ENCODE measurements at regions not wholly inside any gene's neighbourhood (a gene's known extent, or its start where the extent isn't known, plus 50 kb on each side); places are given as distances from the start of the nearest gene placed in this dataset.

DNA sequence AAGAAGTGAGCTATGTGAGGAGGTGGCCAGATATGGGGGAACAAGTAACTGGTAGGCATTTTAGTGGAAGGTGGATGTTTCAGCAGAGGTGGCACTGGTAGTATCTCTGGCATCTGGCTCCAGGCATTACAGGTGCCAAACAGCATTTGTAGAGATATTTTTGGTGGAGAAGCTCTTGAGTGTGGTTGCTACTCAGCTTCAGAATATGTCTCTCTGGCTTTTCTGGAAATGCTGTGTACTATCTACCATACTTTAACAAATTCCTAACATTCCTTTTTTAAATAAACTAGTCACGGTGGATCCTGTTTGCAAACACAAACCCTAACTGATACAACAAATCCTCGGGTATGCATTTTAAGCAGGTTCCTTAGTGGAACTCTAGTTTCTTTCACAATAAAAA lies 128.0 kb downstream of the BARX2 start:
- no peaks in the 10 kb centered on the region for H3K36me3 ChIP-seq (ENCODE audit: control insufficient read depth, insufficient read depth, low read length)
- H3K27me3 ChIP-seq (replicated peaks; ENCODE audit: control insufficient read depth, insufficient read depth, low read length), result no peaks in the 10 kb centered on the region; the same call in 1 of the 2 replicates
- H3K4me3 ChIP-seq (replicated peaks; ENCODE audit: low read depth, low read length), result no peak overlapping the region
- TF ChIP-seq CTCF (IDR thresholded peaks at IDR 0.05; ENCODE audit: insufficient read depth, low read length, poor library complexity, severe bottlenecking), result no peak
- no peak for DNase-seq (ENCODE audit: extremely low read depth, insufficient read length)

- Histone ChIP-seq H3K36me3 (ENCODE audit: control insufficient read depth, insufficient read depth, low read length) (no peaks in the 10 kb centered on the region), H3K27me3 (replicated peaks; ENCODE audit: control insufficient read depth, insufficient read depth, low read length) (no peaks in the 10 kb centered on the region; the same call in 1 of the 2 replicates), H3K4me3 (replicated peaks; ENCODE audit: low read depth, low read length) (no peak overlapping the region)
- no peak for DNase-seq (ENCODE audit: extremely low read depth, insufficient read length)
- no peak for TF ChIP-seq CTCF (IDR thresholded peaks at IDR 0.05; ENCODE audit: insufficient read depth, low read length, poor library complexity, severe bottlenecking)
These were observed 129.6 kb downstream of the BARX2 start for GRCh38 chr11:129505266-129505665.

- TF ChIP-seq CTCF (IDR thresholded peaks at IDR 0.05; ENCODE audit: insufficient read depth, low read length, poor library complexity, severe bottlenecking), result no peak
- no peaks in the 10 kb centered on the region for H3K36me3 ChIP-seq (ENCODE audit: control insufficient read depth, insufficient read depth, low read length)
These were observed 132.5 kb downstream of the BARX2 start for GRCh38 chr11:129508163-129508562.

GRCh38 chr11:129528296-129528695 lies 152.6 kb downstream of the BARX2 start:
- no peaks in the 10 kb centered on the region for H3K27me3 ChIP-seq (replicated peaks; ENCODE audit: control insufficient read depth, insufficient read depth, low read length)
- H3K36me3 ChIP-seq (ENCODE audit: control insufficient read depth, insufficient read depth, low read length), result no peaks in the 10 kb centered on the region
- no peak overlapping the region for H3K4me3 ChIP-seq (replicated peaks; ENCODE audit: low read depth, low read length)
- DNase-seq (ENCODE audit: extremely low read depth, insufficient read length), result no peak
- no peak for TF ChIP-seq CTCF (IDR thresholded peaks at IDR 0.05; ENCODE audit: insufficient read depth, low read length, poor library complexity, severe bottlenecking)

More at GRCh38 chr11:129508163-129508562, 132.5 kb downstream of the BARX2 start:
- Histone ChIP-seq H3K4me3 (replicated peaks; ENCODE audit: low read depth, low read length) (no peak overlapping the region), H3K27me3 (replicated peaks; ENCODE audit: control insufficient read depth, insufficient read depth, low read length) (no peaks in the 10 kb centered on the region; the same call in 1 of the 2 replicates)
- no peak for DNase-seq (ENCODE audit: extremely low read depth, insufficient read length)

GRCh38 chr11:129530154-129530895 lies 154.7 kb downstream of the BARX2 start:
- Histone ChIP-seq H3K4me3 (replicated peaks; ENCODE audit: low read depth, low read length) (no peak overlapping the region), H3K27me3 (replicated peaks; ENCODE audit: control insufficient read depth, insufficient read depth, low read length) (no peaks in the 10 kb centered on the region), H3K36me3 (ENCODE audit: control insufficient read depth, insufficient read depth, low read length) (no peaks in the 10 kb centered on the region)
- no peak for DNase-seq (ENCODE audit: extremely low read depth, insufficient read length)
- TF ChIP-seq CTCF (IDR thresholded peaks at IDR 0.05; ENCODE audit: insufficient read depth, low read length, poor library complexity, severe bottlenecking), result no peak

All from GM06990 (cell line).